GM18505 (cell line): ENCODE measurements at regions not wholly inside any gene's neighbourhood (a gene's known extent, or its start where the extent isn't known, plus 50 kb on each side); places are given as distances from the start of the nearest gene placed in this dataset.

Experiments used
- ATAC-seq: cut with Tn5 transposase; IDR thresholded peaks from one replicate; pipeline ENCODE4 v1.9.1; 2021; ENCODE audit not compliant: unreplicated experiment
- POLR2A ChIP-seq: IDR thresholded peaks from 4 replicates; pipeline ENCODE4 v1.6.1; 2011; ENCODE audit warnings: borderline replicate concordance; ENCODE audit not compliant: insufficient read depth, insufficient read length; ENCODE audit errors: extremely low read depth

- no peak for ATAC-seq
These were observed 155.2 kb downstream of the SH2D1A start for GRCh38 chrX:124501586-124501985.

GRCh38 chrX:124502166-124502565, 155.8 kb downstream of the SH2D1A start:
- ATAC-seq, result no peak
- no peak for TF ChIP-seq POLR2A

More at GRCh38 chrX:124501586-124501985, 155.2 kb downstream of the SH2D1A start:
- TF ChIP-seq POLR2A, result no peak

GRCh38 chrX:124502599-124502998, 156.2 kb downstream of the SH2D1A start:
- ATAC-seq, result no peak
- no peak for TF ChIP-seq POLR2A

GRCh38 chrX:124504111-124504983, 158.0 kb downstream of the SH2D1A start:
- no peak for TF ChIP-seq POLR2A
- peak; percentile 87 for ATAC-seq

- no peak for ATAC-seq
- no peak for TF ChIP-seq POLR2A
These were observed 159.7 kb downstream of the SH2D1A start for GRCh38 chrX:124506066-124506465.

GRCh38 chrX:124507246-124507645, 160.9 kb downstream of the SH2D1A start:
- ATAC-seq, result no peak
- TF ChIP-seq POLR2A, result no peak

GRCh38 chrX:124518885-124519284, 172.5 kb downstream of the SH2D1A start:
- no peak for ATAC-seq
- TF ChIP-seq POLR2A, result no peak

- TF ChIP-seq POLR2A, result no peak
- no peak for ATAC-seq
These were observed 178.5 kb downstream of the SH2D1A start for GRCh38 chrX:124524852-124525251.

- ATAC-seq, result no peak
These were observed 183.4 kb downstream of the SH2D1A start for GRCh38 chrX:124529786-124530185.

GRCh38 chrX:124530803-124531202, 184.4 kb downstream of the SH2D1A start:
- TF ChIP-seq POLR2A, result no peak
- no peak for ATAC-seq

More at GRCh38 chrX:124529786-124530185, 183.4 kb downstream of the SH2D1A start:
- TF ChIP-seq POLR2A, result no peak

- no peak for TF ChIP-seq POLR2A
- ATAC-seq, result no peak
These were observed 188.2 kb downstream of the SH2D1A start for GRCh38 chrX:124534536-124534935.

GRCh38 chrX:124540474-124540873, 194.1 kb downstream of the SH2D1A start:
- TF ChIP-seq POLR2A, result no peak
- no peak for ATAC-seq

- no peak for TF ChIP-seq POLR2A
- no peak for ATAC-seq
These were observed 202.2 kb downstream of the SH2D1A start for GRCh38 chrX:124548571-124548970.

- no peak for TF ChIP-seq POLR2A
- ATAC-seq, result no peak
These were observed 208.8 kb downstream of the SH2D1A start for GRCh38 chrX:124555036-124555595.

- no peak for ATAC-seq
- no peak for TF ChIP-seq POLR2A
These were observed 211.6 kb downstream of the SH2D1A start for GRCh38 chrX:124557976-124558375.

- ATAC-seq, result no peak
- TF ChIP-seq POLR2A, result no peak
These were observed 227.1 kb downstream of the SH2D1A start for GRCh38 chrX:124573468-124573867.
